Colon (tissue), 2 donors: ENCODE measurements at regions not wholly inside any gene's neighbourhood (a gene's known extent, or its start where the extent isn't known, plus 50 kb on each side); places are given as distances from the start of the nearest gene placed in this dataset.
"Not testable (repeated sequence)": the region's sequence is repeated elsewhere in the genome, so short reads cannot be mapped to it uniquely, and the experiment has no call there.

Source experiments
- FAIRE-seq: peaks from 2 replicates; lab custom pipeline; 2012; peaks lifted over from hg19 to GRCh38; lab: Jason Lieb, UNC
- donor health status: control.
- donor health status: control.

- no peak for FAIRE-seq
These were observed 533.9 kb downstream of the RFPL4B start for GRCh38 chr6:112881027-112881426.

DNA sequence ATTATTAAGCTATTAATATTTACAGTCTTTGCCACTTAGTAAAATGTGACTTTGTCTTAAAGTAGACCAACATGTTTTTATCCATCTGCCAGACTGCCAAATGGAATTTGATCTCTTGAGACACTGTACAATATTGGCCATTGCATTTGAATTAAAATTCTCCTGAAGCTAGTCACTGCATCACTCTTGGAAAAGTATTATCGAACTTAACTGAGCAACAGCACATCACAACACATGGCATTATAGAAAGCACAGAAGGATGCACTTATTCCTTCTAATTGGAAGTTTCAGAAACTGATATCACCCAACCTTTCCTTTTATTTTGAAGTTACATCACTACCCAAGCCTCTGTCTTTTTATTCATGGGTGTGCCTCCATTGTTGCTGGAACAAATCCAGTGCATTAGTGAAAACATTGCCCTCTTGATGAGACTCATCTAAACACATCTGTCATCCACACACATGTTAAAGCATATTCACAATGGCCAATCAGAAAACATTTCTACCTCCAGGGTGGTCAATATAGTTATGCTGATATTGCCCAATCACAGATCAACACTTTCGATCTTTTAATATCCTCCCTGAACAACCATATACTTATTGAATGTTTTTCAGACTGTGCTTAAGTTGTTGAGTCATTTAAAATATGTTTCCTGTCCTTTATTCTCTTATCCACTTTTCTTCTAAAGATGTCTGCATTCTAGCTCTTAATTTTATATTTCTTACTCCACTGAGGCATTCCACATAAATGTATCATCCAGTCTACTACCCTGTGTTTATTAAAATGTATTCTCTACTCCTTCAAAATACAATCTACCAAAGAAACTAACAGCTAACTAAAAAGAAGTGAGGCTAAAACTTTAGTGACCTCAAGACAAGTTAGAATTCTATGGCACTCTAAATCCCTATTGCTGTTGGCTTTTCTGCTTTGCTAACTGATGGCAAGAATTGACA, 535.0 kb downstream of the RFPL4B start:
- no peak for FAIRE-seq

DNA sequence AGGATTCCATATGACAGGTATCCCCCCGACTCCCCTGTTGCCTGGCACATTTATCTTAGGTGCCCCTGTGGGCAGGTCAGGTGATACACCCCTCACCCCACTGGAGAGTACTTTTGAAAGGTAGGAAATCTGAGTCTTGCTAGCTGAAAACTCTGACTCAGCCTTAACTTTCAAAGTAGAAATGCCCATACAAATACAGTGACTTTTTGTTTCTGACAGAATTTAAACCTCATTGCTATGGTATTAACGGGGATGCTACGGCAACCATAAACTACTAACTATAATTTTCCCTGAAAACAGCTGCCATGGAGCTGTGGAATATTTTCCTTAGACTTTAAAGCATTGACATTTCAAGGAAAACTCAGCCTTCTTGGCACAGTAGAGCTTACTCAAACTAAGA, 536.0 kb downstream of the RFPL4B start:
- FAIRE-seq = no peak

- no peak for FAIRE-seq
These were observed 539.3 kb downstream of the RFPL4B start for GRCh38 chr6:112886415-112886814.

DNA sequence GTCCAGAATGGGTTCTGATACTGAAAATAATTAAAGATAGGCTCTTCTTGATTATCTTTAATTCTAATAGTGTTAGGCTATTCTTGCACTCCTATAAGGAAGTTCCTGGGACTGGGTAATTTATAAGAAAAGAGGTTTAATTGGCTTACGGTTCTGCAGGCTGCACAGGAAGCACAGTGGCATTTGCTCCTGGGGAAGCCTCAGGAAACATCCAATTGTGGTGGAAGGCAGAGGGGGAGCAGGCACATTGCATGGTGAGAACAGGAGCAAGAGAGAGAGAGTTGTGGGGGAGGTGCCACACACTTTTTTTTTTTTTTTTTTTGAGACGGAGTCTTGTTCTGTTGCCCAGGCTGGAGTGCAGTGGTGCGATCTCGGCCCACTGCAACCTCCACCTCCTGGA, 540.3 kb downstream of the RFPL4B start:
- not testable (repeated sequence) for FAIRE-seq

DNA sequence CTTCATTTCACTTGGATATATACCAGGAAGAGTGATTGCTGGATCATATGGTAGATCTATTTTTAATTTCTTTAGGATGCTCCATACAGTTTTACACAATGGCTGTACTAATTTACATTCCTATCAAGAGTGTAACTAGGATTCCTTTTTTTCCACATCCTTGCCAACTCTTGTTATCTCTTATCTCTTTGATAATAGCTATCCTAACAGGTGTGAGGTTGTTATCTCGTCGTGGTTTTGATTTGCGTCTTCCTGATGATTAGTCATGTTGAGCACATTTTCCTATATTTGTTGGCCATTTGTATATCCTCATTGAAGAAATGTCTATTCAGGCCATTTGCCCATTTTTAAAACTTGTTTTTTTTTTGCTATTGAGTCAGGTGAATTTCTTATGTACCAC, 552.4 kb downstream of the RFPL4B start:
- FAIRE-seq = no peak

DNA sequence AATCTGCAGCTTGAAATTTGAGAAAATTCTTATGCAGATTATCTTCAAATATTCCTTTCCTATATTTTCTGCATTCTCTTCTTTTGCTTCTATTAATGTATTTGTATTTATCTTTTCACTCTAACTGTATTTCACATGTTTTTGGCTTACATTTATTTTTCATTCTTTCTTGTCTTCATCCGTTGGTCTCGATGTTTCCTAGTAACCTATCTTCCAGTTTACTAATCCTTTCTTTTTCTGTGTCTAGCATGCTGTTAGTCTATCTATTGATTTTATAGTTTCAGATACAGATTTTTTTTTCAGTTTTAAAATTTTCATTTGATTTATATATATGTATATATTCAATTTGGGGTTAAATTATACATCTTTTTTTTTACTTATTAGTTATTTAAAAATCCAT, 556.2 kb downstream of the RFPL4B start:
- peak; percentile 36 for FAIRE-seq

- no peak for FAIRE-seq
These were observed 559.6 kb downstream of the RFPL4B start for GRCh38 chr6:112906726-112907125.

- FAIRE-seq = no peak
These were observed 562.7 kb downstream of the RFPL4B start for GRCh38 chr6:112909781-112910180.

DNA sequence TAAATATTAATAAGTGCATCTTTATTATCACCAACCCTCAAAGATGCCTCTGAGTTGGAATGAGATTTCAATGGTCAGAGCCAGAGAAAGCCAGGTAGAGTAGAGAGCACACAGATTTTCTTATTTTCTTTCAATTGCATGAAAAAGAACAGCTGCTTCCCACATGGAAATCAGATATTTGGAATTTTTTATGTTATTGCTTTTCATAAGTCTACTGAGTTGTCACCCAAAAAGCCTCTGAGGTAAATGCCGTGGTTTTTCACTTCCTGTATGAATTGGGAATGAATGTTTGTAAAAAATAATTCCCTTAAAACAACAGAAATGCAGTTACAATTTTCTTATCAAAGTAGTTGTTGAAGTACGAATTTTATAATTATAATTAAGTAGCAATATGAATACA, 563.1 kb downstream of the RFPL4B start:
- no peak for FAIRE-seq

- FAIRE-seq = no peak
These were observed 564.8 kb downstream of the RFPL4B start for GRCh38 chr6:112911959-112912358.

DNA sequence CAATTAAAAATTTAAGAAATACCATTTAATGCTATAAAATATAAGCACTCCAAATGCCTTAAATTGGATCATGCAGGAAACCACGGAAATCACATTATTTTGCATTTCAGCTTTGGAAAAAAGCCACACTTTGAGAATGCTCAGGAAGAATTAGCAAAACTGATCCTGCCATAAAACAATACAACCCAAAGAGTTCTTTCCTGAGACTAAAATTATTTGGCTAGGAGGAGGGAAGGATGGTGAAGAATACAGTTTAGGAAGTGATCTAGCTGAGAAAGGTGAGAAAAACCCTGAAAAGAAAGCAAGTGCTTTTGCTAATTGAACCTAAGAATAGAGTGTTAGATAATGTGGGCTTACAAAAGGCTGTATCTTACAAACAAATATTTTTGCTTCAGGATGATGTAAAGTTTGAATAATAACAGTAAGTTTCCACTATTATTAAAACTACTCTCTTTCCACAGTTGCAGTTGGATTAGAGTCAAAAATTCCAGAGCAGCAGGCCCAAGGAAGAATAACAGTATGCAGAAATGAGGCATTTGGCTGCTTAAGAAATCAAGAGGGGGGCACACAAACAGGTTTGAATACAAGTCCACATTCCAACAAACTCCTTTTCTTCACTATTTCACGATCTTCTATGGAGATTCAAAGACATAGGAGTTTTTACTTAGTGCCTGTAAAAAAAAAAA, 565.4 kb downstream of the RFPL4B start:
- FAIRE-seq = no peak

- not testable (repeated sequence) for FAIRE-seq
These were observed 572.6 kb downstream of the RFPL4B start for GRCh38 chr6:112919744-112920143.

- FAIRE-seq = no peak
These were observed 573.9 kb downstream of the RFPL4B start for GRCh38 chr6:112920994-112921393.

DNA sequence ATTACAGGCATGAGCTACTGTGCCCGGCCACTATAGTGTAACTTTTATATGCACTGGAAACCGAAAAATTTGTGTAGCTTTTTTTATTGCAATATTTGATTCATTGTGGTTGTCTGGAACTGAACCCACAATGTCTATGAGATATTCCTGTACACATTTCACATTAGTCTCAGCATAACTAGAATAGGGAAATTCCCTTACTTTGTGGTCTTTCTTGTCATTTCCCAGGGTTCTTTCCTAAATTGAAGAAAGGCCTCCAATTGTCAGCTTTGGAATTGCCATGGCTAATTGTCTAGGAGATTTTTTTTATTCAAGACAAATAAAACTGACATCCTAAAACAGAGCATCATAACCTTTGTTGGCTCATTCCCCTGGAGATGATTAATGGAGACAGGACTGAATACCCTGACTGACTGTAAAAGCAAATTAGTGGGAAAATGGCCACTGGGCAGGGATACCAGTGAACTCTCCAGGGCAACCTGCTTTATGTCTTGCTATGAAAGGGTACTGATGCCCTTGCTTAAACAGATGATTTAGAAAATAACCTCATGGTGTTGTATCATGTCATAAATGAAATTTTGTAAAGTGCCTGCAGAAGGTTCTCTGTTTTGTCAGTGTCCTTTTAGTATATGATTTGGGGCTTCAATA, 576.9 kb downstream of the RFPL4B start:
- FAIRE-seq = no peak

DNA sequence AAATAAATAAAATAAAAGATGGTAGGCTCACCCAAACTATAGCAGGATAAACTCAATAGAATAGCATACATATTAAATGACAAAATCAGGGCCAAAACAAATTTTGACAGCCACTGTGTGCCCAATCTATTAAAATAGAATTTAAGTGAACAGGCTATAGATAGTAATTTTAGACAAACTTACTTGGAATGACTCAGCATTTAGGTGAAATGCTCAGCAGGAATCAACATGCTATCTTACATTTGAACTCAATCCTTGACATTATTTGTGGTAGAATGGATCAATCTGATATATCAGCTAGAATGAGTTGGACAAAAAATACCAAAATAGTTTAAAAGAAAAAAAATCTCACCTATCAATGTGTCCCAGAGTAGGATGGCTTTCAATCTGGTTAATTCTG, 578.6 kb downstream of the RFPL4B start:
- FAIRE-seq = no peak

DNA sequence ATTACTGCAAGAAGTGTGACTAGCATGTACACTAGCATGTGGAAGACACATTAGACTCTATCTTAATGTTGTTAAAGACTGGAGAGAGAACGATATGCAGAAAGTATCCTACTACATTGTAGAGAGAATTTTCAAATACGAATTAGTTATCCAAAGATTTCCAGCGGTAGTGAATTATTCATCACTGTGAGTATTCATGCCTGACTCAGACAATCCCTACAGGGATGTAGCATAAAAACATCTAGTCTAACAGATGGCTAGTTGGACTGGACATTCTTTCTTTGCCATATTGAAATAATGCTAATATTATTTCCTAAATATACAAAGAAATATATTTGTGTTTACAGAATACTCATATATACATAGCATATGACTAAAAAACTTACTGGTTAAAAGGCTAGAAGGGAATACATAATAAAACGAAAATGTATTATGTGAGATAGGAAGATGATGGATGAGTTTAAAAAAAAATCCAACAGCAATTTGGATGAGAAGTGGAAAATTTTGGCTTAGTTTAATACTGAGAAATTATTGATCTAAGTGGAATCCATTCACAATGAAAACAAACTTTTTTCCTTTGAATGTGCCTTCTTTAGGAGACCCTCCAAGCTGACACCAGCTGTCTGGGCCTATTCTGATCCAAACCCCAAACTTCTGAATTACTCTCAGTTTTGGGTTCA, 580.7 kb downstream of the RFPL4B start:
- peak; percentile 55 for FAIRE-seq

DNA sequence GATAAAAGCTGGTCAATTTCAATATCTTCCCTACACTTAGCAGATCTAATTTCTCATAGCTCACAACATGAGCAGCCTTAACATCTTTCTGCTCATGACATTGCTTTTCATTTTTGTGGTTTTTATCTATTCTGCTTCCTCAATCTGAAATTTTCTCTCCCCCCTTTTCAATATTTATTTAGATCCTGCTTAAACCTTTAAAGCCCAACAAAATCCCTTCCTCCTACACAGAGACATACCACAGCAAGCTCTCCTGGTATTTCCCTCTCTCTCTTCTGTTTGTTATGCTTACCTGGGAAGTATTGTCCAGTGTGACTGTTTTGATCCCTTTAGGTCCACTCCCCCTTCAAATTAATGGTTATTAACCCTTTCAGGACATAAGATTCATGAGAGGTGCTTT, 582.5 kb downstream of the RFPL4B start:
- no peak for FAIRE-seq

DNA sequence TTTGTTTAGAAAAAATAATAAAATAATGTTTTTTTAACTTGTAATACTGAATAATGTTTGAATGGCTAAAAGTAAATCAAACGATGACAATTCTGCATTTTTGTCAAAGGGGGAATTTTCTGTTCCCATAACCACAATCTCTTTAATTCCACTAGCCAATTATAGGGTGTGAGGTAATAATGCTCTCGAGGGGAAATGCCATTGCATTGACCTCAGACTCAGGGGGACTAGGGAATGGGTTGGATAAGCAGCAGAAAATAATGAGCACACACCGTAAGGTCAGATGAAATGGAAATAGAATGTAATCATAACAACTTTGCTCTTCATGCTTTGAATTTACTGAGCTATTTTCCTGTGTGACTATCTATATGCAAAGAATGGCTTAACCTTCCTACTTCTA, 584.7 kb downstream of the RFPL4B start:
- FAIRE-seq = no peak

DNA sequence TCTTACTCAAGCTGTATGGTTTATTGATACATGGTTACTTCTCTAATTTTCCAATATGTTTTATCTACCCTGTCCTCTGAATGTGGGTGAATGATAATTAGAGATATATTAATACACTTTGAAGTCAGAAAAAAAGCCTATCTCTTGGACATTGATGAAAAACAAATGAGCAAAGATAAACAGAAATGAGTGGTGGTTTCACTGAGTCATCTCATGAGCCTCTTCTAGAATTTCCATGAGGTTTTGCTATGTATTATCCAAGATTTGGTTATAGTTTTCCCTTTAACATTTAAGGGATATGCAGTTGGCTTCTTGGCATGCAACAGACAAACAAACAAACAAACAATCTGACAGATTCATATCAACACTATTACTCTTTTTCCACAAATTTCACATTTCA, 586.8 kb downstream of the RFPL4B start:
- no peak for FAIRE-seq

GRCh38 chr6:112934433-112935327, 587.5 kb downstream of the RFPL4B start:
- no peak for FAIRE-seq
